Astrocyte of the cerebellum (primary cell): ENCODE measurements at regions not wholly inside any gene's neighbourhood (a gene's known extent, or its start where the extent isn't known, plus 50 kb on each side); places are given as distances from the start of the nearest gene placed in this dataset.

Source experiments
- DNase-seq: peaks from one replicate; pipeline ENCODE4 v3.0.0-alpha.2; 2011; ENCODE audit warnings: low read depth
- H3K4me3 ChIP-seq: 2 replicates; pipeline ENCODE4 v1.5.1; 2011; ENCODE audit warnings: mild to moderate bottlenecking, low read depth, low read length, moderate library complexity
- CTCF ChIP-seq: IDR thresholded peaks from 2 replicates; pipeline ENCODE4 v1.5.1; 2012; ENCODE audit warnings: low read length, low read depth, moderate library complexity, mild to moderate bottlenecking; ENCODE audit errors: missing control alignments
- in situ Hi-C: cut with HindIII; loops from 2 replicates; pipeline ENCODE4 v1.10.0; 2017; ENCODE audit warnings: low sequenced_read_pairs

- H3K4me3 ChIP-seq = no peak overlapping the region
- no peak for DNase-seq
- no peak for TF ChIP-seq CTCF
- in situ Hi-C loops = no loop called here
Measured at GRCh38 chr18:64271975-64272659, 123.2 kb upstream of the LINC00305 start.

- H3K4me3 ChIP-seq = no peak overlapping the region
- no peak for TF ChIP-seq CTCF
- DNase-seq = no peak
- in situ Hi-C loops = no loop called here
Measured at GRCh38 chr18:64271246-64271645, 122.4 kb upstream of the LINC00305 start.

GRCh38 chr18:64270608-64271007 lies 121.7 kb upstream of the LINC00305 start:
- TF ChIP-seq CTCF = no peak
- no peak for DNase-seq
- H3K4me3 ChIP-seq = no peak overlapping the region
- in situ Hi-C loops = no loop called here

- DNase-seq = no peak
- no peak for TF ChIP-seq CTCF
- no peak overlapping the region for H3K4me3 ChIP-seq
- in situ Hi-C loops = no loop called here
Measured at GRCh38 chr18:64270121-64270520, 121.2 kb upstream of the LINC00305 start.

- no peak for TF ChIP-seq CTCF
- in situ Hi-C loops = no loop called here
- no peak for DNase-seq
- H3K4me3 ChIP-seq = no peak overlapping the region
Measured at GRCh38 chr18:64264171-64264570, 115.3 kb upstream of the LINC00305 start.

- H3K4me3 ChIP-seq = no peak overlapping the region
- in situ Hi-C loops = no loop called here
- TF ChIP-seq CTCF = no peak
- DNase-seq = no peak
Measured at GRCh38 chr18:64260810-64261209, 111.9 kb upstream of the LINC00305 start.
